IPS-20b (cell line): ENCODE measurements at regions not wholly inside any gene's neighbourhood (a gene's known extent, or its start where the extent isn't known, plus 50 kb on each side); places are given as distances from the start of the nearest gene placed in this dataset.

Source experiments
- H3K27ac ChIP-seq: one replicate; pipeline ENCODE4 v1.5.1; 2013; ENCODE audit warnings: low read length
- H3K27me3 ChIP-seq: 2 replicates; pipeline ENCODE4 v1.6.1; 2013; ENCODE audit warnings: mild to moderate bottlenecking, low read length, inconsistent platforms; ENCODE audit not compliant: insufficient read depth
- H3K36me3 ChIP-seq: 2 replicates; pipeline ENCODE4 v1.6.1; 2013; ENCODE audit warnings: low read depth, mild to moderate bottlenecking, inconsistent platforms, low read length, moderate library complexity; ENCODE audit not compliant: insufficient read depth
- H3K4me1 ChIP-seq: 2 replicates; pipeline ENCODE4 v1.6.1; 2013; ENCODE audit warnings: mild to moderate bottlenecking, control low read depth, inconsistent platforms, low read length, moderate library complexity; ENCODE audit not compliant: insufficient read depth
- H3K4me3 ChIP-seq: 2 replicates; pipeline ENCODE4 v1.5.1; 2013; ENCODE audit warnings: mild to moderate bottlenecking, low read length, inconsistent platforms
- H3K9ac ChIP-seq: 2 replicates; pipeline ENCODE4 v1.6.1; 2013; ENCODE audit warnings: low read depth, mild to moderate bottlenecking, inconsistent platforms, low read length, moderate library complexity
- H3K9me3 ChIP-seq: 2 replicates; pipeline ENCODE4 v1.6.1; 2013; ENCODE audit warnings: mild to moderate bottlenecking, low read depth, low read length, inconsistent platforms; ENCODE audit not compliant: insufficient read depth

DNA sequence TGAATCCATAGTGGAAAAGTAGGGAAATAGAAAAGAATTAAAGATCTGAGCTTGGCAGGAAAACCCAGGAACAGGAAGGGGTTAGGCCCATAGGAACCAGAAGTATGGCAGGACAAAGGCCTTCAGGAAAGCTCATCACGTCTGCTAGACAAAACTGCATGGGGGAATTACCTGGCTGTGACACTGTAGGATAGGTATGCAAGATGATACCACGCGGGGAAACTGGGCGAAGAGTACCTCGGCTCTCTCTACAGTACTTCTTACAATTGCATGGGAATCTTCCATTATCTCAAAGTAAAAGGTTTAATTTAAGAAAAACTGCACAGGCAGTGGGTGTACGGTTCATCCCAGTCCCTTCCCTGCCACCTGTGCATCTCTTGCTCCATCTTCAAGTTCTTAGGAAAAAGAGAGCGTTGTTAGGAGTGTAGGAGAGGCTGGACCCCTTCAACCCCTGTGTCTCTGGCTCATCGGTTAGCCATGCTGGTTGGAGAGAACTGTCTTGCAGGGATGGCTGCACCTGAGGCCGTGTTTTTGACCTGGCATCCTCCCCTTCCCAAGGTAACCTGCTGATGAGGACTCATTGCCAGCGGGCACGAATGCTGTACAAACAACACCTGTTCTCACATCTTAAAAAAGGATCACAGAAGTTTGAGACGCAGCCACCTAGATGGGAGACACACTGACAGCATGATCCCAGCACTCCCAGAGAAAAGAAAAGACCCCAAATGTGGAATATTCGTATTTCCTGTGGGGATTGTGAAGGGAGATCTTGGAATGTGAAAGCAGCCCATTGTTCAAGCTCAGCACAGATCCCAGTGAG, 120.5 kb upstream of the COPS8 start:
- Histone ChIP-seq H3K36me3 (no peaks in the 10 kb centered on the region), H3K9ac (no peak overlapping the region; the same call in 1 of the 2 replicates), H3K9me3 (no peaks in the 10 kb centered on the region), H3K27ac (no peak overlapping the region), H3K4me3 (no peak overlapping the region), H3K4me1 (peaks cover 15% of the 10 kb centered on the region; the same call in 1 of the 2 replicates), H3K27me3 (no peaks in the 10 kb centered on the region)

DNA sequence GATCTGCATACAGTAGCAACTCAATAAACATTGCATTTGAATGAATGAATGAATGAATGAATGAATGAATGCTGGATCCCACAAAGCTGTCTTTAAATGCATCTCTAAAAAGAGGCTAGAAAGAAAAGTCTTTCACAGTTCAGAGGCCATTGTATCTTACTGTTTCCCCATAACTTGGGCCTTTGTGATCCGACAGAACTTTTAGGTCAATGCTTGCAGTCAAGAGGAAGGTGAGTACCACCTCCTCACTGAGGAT, 119.9 kb upstream of the COPS8 start:
- Histone ChIP-seq H3K27ac (no peak overlapping the region), H3K4me3 (no peak overlapping the region), H3K27me3 (no peaks in the 10 kb centered on the region), H3K4me1 (peaks cover 15% of the 10 kb centered on the region; the same call in 1 of the 2 replicates), H3K9ac (no peak overlapping the region), H3K9me3 (no peaks in the 10 kb centered on the region), H3K36me3 (no peaks in the 10 kb centered on the region)

DNA sequence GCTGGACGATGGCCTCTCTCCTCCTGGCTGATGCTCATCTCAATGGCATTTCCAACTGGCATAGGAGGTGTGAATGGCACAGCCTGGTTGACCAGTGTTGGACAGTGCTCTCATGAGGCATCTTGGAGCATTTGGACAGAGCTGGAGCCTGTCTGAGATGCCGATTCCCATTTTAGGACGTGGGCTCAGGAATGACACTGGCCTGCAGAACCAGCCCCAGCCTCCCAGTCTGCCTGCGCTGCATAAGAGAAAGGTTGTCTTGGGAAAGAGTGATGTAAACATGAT, 118.2 kb upstream of the COPS8 start:
- H3K27me3 ChIP-seq, result no peaks in the 10 kb centered on the region
- H3K9me3 ChIP-seq, result no peaks in the 10 kb centered on the region
- H3K27ac ChIP-seq, result no peak overlapping the region
- H3K9ac ChIP-seq, result no peak overlapping the region
- H3K4me3 ChIP-seq, result no peak overlapping the region
- H3K36me3 ChIP-seq, result no peaks in the 10 kb centered on the region
- peaks cover 15% of the 10 kb centered on the region; the same call in 1 of the 2 replicates for H3K4me1 ChIP-seq

DNA sequence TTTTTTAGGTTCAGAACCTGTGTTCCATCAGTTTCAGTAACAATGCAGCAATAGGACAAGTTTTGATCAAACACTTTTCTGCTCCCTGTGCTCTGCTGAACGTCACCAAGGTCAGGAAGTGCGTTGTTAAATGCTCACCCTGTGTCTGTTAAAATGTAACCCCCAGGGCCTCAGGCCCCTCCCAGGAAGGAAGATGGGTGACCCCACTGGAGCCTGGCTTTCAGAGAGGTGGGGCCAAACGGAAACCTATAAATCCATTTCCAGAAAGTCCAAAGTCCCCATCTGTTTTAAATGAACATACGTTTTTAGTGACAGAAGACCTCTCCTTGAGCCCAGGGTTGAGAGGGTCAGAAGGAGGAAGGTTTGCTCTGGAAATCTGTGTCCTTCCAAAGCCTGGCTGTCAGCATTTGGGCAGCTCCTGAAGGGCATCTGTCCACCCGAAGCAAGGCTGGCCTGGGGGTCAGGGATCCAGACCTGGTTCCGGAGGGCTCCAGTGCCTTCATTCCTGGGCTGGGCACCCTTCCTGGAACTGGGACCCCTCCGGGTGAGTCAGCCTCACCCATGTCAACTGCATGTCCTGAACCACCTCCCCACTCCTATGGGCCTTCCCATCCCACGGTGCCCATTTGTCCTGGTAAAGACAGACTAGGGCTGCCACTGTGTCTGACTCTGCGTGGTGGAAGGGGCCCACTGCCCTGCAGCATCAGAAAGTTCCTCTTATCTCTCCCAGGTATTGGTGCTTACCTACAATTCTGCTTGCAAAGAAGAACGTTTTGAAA, 117.4 kb upstream of the COPS8 start:
- H3K4me1 ChIP-seq, result peaks cover 20% of the 10 kb centered on the region; the same call in 1 of the 2 replicates
- no peak overlapping the region for H3K9ac ChIP-seq
- no peak overlapping the region for H3K4me3 ChIP-seq
- H3K27ac ChIP-seq, result no peak overlapping the region
- no peaks in the 10 kb centered on the region for H3K36me3 ChIP-seq
- no peaks in the 10 kb centered on the region for H3K9me3 ChIP-seq
- no peaks in the 10 kb centered on the region for H3K27me3 ChIP-seq

DNA sequence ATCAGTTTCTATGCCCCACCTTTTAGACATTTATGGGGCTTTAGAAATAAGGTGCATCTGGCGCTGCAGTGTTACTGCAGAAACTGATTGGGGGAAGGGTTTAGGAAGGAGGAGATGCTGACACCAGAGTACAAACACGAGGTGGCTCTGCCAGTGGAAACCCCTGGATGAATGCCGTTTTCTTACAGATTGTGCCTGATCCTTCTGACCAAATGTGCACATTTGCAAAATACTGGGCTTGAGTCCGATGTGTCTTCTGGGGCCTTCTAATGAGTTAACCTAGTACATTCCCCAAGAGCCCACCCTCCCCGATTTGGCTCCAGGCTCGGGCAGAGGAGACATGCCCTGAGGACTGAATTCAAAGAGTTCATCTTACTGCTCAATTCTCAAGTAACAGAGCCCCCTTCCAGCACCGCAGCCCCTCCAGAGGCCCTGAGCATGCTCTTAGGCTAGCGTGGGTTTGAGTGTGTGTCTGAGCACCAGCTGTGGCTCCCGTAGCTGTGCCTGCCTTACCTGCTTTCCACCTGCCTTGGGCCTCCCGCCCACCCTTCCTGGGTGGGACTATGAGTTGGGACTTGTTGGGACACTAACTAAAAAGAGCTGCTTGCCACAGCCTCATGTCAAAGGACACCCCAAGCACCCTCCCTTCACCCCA, 116.7 kb upstream of the COPS8 start:
- Histone ChIP-seq H3K4me3 (no peak overlapping the region), H3K9ac (no peak overlapping the region), H3K27ac (no peak overlapping the region), H3K9me3 (no peaks in the 10 kb centered on the region), H3K27me3 (no peaks in the 10 kb centered on the region), H3K4me1 (peaks cover 20% of the 10 kb centered on the region; the same call in 1 of the 2 replicates), H3K36me3 (no peaks in the 10 kb centered on the region)

DNA sequence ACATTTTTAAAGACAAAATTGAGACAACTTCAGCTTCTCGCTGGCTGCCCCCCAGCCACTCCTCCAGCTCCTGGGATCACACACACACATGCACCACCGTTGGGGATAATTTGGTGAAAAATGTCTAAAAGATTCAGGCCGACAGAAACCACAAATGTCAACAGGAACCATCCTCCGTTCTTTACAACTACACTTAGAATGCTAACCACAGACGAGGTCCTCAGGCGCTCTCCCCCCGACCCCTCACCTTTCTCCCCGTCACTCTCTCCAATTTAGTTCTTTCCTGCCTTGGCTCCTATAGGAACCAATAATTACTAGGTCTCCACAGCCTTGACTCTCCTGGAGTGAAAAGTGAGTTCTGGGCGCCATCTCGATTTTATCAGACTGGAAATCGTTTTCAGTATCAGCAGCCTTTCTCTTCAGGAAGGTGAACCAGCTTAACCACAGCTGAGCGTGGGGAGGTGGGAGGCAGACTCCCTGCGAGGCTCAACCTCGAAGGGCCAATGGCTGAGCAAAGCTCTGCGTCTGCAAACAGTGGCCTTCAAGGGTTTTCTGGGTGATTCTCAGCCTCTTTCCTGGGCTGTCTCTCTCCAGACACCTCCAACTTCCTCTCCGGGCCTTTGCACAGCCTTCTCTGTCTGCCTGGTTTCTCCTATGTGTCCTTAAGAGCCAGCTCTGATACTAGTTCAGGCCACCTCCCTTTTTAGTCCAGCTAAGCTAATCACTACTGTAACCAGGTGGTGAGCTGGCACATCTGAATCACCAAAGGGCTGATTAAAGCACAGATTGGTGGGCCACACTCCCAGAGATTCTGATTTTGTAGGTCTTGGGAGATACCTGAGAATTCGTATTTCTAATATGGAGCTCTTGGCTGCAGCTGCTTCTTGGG, 115.7 kb upstream of the COPS8 start:
- no peaks in the 10 kb centered on the region for H3K9me3 ChIP-seq
- peaks cover 18% of the 10 kb centered on the region; the same call in 1 of the 2 replicates for H3K4me1 ChIP-seq
- no peak overlapping the region for H3K9ac ChIP-seq
- no peak overlapping the region for H3K27ac ChIP-seq
- no peak overlapping the region for H3K4me3 ChIP-seq
- H3K27me3 ChIP-seq, result no peaks in the 10 kb centered on the region
- H3K36me3 ChIP-seq, result no peaks in the 10 kb centered on the region

DNA sequence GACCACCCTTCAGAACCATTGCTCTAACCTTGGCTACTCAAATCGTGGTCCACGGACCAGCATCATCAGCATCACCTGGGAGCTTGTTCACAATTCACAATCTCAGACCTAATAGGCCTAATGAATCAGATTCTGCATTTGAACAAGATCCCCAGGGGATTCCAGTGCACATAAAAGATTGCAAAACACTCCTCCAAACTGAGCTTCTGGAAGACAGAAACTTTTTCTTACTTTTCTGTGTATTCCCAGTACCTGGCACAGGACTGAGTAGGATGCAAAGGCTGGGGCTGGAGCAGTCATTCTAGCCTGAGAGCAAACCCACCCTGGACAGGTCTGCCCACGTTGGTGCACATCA, 115.1 kb upstream of the COPS8 start:
- Histone ChIP-seq H3K9me3 (no peaks in the 10 kb centered on the region), H3K27ac (no peak overlapping the region), H3K4me3 (no peak overlapping the region), H3K27me3 (no peaks in the 10 kb centered on the region), H3K36me3 (no peaks in the 10 kb centered on the region), H3K9ac (no peak overlapping the region), H3K4me1 (peaks cover 13% of the 10 kb centered on the region; the same call in 1 of the 2 replicates)

DNA sequence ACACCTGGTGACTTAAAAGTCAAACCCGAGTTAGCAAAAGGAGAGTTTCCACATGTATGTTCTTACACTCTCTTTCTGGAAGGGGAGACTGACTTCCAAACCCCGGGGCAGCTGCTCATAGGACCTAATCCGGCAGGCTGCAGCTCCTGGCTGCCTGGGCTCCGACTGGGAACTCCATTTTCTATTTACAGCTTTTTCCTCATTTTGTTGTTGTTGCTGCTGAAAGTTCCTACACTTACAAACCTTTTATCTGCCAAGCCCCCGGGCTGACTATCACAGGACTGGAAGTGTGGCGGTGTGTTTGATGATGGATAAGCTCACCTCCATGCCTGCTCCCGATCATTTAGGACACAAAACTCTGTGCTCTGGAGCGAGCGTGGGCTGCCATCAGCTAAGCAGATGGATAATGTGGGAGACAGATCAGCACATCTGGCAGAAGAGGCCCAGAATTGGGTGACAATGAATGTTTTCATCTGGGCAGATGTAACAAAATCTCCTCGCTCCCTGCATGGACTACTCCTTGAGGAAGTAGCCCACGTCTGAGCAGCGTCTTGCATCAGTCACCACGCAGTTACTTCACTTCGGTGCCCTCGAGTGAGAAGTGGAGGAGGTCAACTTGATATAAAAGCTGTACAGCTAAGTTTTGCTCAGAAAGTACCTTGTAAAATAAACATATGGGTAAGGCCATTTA, 114.4 kb upstream of the COPS8 start:
- Histone ChIP-seq H3K4me3 (no peak overlapping the region), H3K27me3 (no peaks in the 10 kb centered on the region), H3K27ac (no peak overlapping the region), H3K9ac (no peak overlapping the region), H3K36me3 (no peaks in the 10 kb centered on the region), H3K9me3 (no peaks in the 10 kb centered on the region), H3K4me1 (peaks cover 7% of the 10 kb centered on the region; the same call in 1 of the 2 replicates)

DNA sequence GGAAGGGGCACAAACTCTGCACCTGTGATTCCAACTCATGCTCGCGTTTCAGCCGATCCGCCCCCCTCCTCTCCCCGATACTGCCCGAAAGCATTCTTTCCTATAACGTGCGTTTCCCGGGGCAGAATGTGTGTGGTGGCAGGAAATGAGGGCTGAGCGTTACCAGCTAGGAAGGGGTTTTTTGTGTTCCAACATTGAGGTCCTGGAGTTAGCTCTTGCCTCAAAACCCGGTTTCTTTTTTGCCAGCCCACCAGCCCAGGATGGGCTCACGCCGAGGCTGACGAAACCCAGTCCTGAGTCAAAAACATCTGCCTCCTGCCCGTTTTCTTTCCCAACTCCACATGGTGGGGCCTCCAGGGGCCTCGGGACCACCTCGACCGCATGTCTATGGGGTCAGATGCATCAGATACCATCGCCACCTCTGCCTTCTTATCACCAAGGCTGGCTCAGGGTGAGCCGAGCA, 113.7 kb upstream of the COPS8 start:
- Histone ChIP-seq H3K36me3 (no peaks in the 10 kb centered on the region), H3K9ac (no peak overlapping the region), H3K9me3 (no peaks in the 10 kb centered on the region), H3K27me3 (no peaks in the 10 kb centered on the region), H3K4me3 (no peak overlapping the region), H3K4me1 (peaks cover 5% of the 10 kb centered on the region; the same call in 1 of the 2 replicates), H3K27ac (no peak overlapping the region)

DNA sequence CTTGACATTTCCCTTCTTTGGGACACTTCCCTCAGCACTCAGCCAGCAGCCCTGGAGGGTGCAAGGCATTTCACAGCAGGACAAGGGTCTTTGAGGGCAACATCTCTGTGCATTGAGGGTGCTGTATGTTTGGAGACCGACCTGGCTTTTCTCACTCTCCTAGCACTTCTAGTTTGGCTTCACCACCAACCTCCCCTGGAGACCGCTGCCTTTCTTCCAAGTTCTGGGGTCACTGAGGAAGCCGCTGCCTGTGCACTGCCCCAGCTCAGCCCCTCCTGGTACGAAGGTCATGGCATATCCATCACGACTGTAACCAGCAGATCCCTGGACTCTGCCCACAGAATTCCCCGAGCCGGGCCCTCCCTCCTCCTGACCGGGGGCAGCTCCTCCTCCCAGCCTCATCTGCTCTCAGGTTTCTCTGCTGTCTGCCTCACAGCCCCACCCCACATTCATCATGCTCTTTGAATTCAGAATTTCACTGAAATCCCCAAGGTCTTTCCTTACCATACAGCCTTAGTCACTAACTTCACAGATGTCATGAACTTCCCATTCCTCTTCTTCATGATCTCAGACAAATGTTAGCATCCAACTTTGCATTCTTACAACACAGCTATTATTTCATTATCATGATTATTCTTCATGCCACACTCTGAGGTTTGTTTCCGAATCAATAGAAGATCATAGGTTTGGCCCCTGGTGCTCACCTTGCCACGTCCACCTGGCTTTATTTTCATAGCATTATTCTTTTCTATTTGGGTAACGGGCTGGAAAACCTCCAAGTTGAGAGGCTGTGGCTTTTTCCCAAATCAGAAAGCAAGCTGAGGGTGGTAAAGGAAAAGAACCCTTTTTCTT, 113.0 kb upstream of the COPS8 start:
- Histone ChIP-seq H3K27me3 (no peaks in the 10 kb centered on the region), H3K9me3 (no peaks in the 10 kb centered on the region), H3K27ac (no peak overlapping the region), H3K9ac (no peak overlapping the region), H3K36me3 (no peaks in the 10 kb centered on the region), H3K4me3 (no peak overlapping the region), H3K4me1 (peaks cover 5% of the 10 kb centered on the region; the same call in 1 of the 2 replicates)
